Muscle layer of colon (tissue), 2 donors: ENCODE measurements at regions not wholly inside any gene's neighbourhood (a gene's known extent, or its start where the extent isn't known, plus 50 kb on each side); places are given as distances from the start of the nearest gene placed in this dataset.

ENCODE experiments used
- H3K27ac ChIP-seq: one replicate; pipeline ENCODE4 v1.7.0; 2013; ENCODE audit warnings: low read depth, mild to moderate bottlenecking, low read length, moderate library complexity
- H3K27me3 ChIP-seq, 2 donors: one replicate each; pipeline ENCODE4 v1.7.0; 2013; ENCODE audit warnings: low read length in 2 of 2, mild to moderate bottlenecking in 2 of 2; ENCODE audit not compliant: insufficient read depth in 2 of 2, control insufficient read depth in 1 of 2
- H3K36me3 ChIP-seq: one replicate; pipeline ENCODE4 v1.7.0; 2013; ENCODE audit warnings: mild to moderate bottlenecking, low read length; ENCODE audit not compliant: insufficient read depth
- H3K4me1 ChIP-seq: one replicate; pipeline ENCODE4 v1.7.0; 2013; ENCODE audit warnings: mild to moderate bottlenecking, low read length; ENCODE audit not compliant: insufficient read depth
- H3K4me3 ChIP-seq, 2 donors: one replicate each; pipeline ENCODE4 v1.7.0; 2013; ENCODE audit warnings: low read length in 2 of 2, low read depth in 1 of 2, mild to moderate bottlenecking in 1 of 2, moderate library complexity in 1 of 2
- H3K9ac ChIP-seq: one replicate; pipeline ENCODE4 v1.7.0; 2013; ENCODE audit warnings: low read length
- H3K9me3 ChIP-seq: one replicate; pipeline ENCODE4 v1.7.0; 2013; ENCODE audit warnings: mild to moderate bottlenecking, low read length
- donor health status: abdominal sarcoma.
- donor health status: Adenocarcinoma of cecum.

GRCh38 chr3:188950832-188951489 is 220.8 kb upstream of the TPRG1 start:
- no peaks in the 10 kb centered on the region for H3K9me3 ChIP-seq
- H3K27me3 ChIP-seq, result no peaks in the 10 kb centered on the region
- peak overlapping the region; percentile 66 for H3K27ac ChIP-seq
- H3K36me3 ChIP-seq, result no peaks in the 10 kb centered on the region
- H3K9ac ChIP-seq, result no peak overlapping the region
- peaks cover 47% of the 10 kb centered on the region for H3K4me1 ChIP-seq
- no peak overlapping the region for H3K4me3 ChIP-seq

GRCh38 chr3:188951734-188952133 is 220.0 kb upstream of the TPRG1 start:
- no peaks in the 10 kb centered on the region for H3K27me3 ChIP-seq
- H3K9me3 ChIP-seq, result no peaks in the 10 kb centered on the region
- peak overlapping the region; percentile 66 for H3K27ac ChIP-seq
- no peak overlapping the region for H3K9ac ChIP-seq
- peaks cover 46% of the 10 kb centered on the region for H3K4me1 ChIP-seq
- no peaks in the 10 kb centered on the region for H3K36me3 ChIP-seq
- no peak overlapping the region for H3K4me3 ChIP-seq

- Histone ChIP-seq H3K9me3 (no peaks in the 10 kb centered on the region), H3K4me3 (no peak overlapping the region), H3K27ac (no peak overlapping the region), H3K4me1 (peaks cover 25% of the 10 kb centered on the region), H3K9ac (no peak overlapping the region), H3K27me3 (no peaks in the 10 kb centered on the region), H3K36me3 (no peaks in the 10 kb centered on the region)
Observed at GRCh38 chr3:188954590-188955208, 217.1 kb upstream of the TPRG1 start.

- Histone ChIP-seq H3K27ac (no peak overlapping the region), H3K27me3 (no peaks in the 10 kb centered on the region), H3K9ac (no peak overlapping the region)
Observed at GRCh38 chr3:188955919-188956318, 215.9 kb upstream of the TPRG1 start.

GRCh38 chr3:188956839-188957489 is 214.8 kb upstream of the TPRG1 start:
- peaks cover 7% of the 10 kb centered on the region for H3K4me1 ChIP-seq
- H3K4me3 ChIP-seq, result no peak overlapping the region
- no peaks in the 10 kb centered on the region for H3K9me3 ChIP-seq
- H3K36me3 ChIP-seq, result no peaks in the 10 kb centered on the region
- H3K27me3 ChIP-seq, result no peaks in the 10 kb centered on the region
- H3K9ac ChIP-seq, result no peak overlapping the region
- H3K27ac ChIP-seq, result no peak overlapping the region

More at GRCh38 chr3:188955919-188956318, 215.9 kb upstream of the TPRG1 start:
- H3K4me3 ChIP-seq, result no peak overlapping the region
- peaks cover 13% of the 10 kb centered on the region for H3K4me1 ChIP-seq
- H3K36me3 ChIP-seq, result no peaks in the 10 kb centered on the region
- no peaks in the 10 kb centered on the region for H3K9me3 ChIP-seq

- no peaks in the 10 kb centered on the region for H3K9me3 ChIP-seq
- no peaks in the 10 kb centered on the region for H3K27me3 ChIP-seq
- peaks cover 7% of the 10 kb centered on the region for H3K4me1 ChIP-seq
- H3K4me3 ChIP-seq, result no peak overlapping the region
- no peak overlapping the region for H3K9ac ChIP-seq
- no peak overlapping the region for H3K27ac ChIP-seq
- no peaks in the 10 kb centered on the region for H3K36me3 ChIP-seq
Observed at GRCh38 chr3:188959013-188959412, 212.8 kb upstream of the TPRG1 start.

GRCh38 chr3:188962253-188963247 is 209.2 kb upstream of the TPRG1 start:
- no peaks in the 10 kb centered on the region for H3K9me3 ChIP-seq
- no peaks in the 10 kb centered on the region for H3K4me1 ChIP-seq
- no peaks in the 10 kb centered on the region for H3K27me3 ChIP-seq
- no peak overlapping the region for H3K27ac ChIP-seq
- H3K9ac ChIP-seq, result no peak overlapping the region
- H3K36me3 ChIP-seq, result no peaks in the 10 kb centered on the region
- no peak overlapping the region for H3K4me3 ChIP-seq

- Histone ChIP-seq H3K4me1 (no peaks in the 10 kb centered on the region), H3K9ac (no peak overlapping the region), H3K27me3 (no peaks in the 10 kb centered on the region), H3K9me3 (no peaks in the 10 kb centered on the region), H3K27ac (no peak overlapping the region), H3K36me3 (no peaks in the 10 kb centered on the region), H3K4me3 (no peak overlapping the region)
Observed at GRCh38 chr3:188964957-188965356, 206.8 kb upstream of the TPRG1 start.

- Histone ChIP-seq H3K4me1 (peaks cover 4% of the 10 kb centered on the region), H3K27ac (no peak overlapping the region), H3K9me3 (no peaks in the 10 kb centered on the region), H3K4me3 (no peak overlapping the region), H3K27me3 (no peaks in the 10 kb centered on the region), H3K9ac (no peak overlapping the region), H3K36me3 (no peaks in the 10 kb centered on the region)
Observed at GRCh38 chr3:188972310-188972709, 199.5 kb upstream of the TPRG1 start.

GRCh38 chr3:188974856-188975599 is 196.7 kb upstream of the TPRG1 start:
- no peak overlapping the region for H3K27ac ChIP-seq

More at GRCh38 chr3:188974856-188975599, 196.7 kb upstream of the TPRG1 start:
- H3K9me3 ChIP-seq, result no peaks in the 10 kb centered on the region
- no peak overlapping the region for H3K4me3 ChIP-seq
- H3K9ac ChIP-seq, result no peak overlapping the region
- H3K4me1 ChIP-seq, result peaks cover 4% of the 10 kb centered on the region
- H3K36me3 ChIP-seq, result no peaks in the 10 kb centered on the region
- no peaks in the 10 kb centered on the region for H3K27me3 ChIP-seq
